GM21360 (cell line): ENCODE measurements at regions not wholly inside any gene's neighbourhood (a gene's known extent, or its start where the extent isn't known, plus 50 kb on each side); places are given as distances from the start of the nearest gene placed in this dataset.

Source experiments
- ATAC-seq: cut with Tn5 transposase; IDR thresholded peaks from one replicate; pipeline ENCODE4 v1.9.1; 2021; ENCODE audit warnings: mild to moderate bottlenecking, moderate library complexity; ENCODE audit not compliant: unreplicated experiment

- no peak for ATAC-seq
Measured at GRCh38 chr9:129336130-129336528, 158.1 kb upstream of the IER5L start.

- no peak for ATAC-seq
Measured at GRCh38 chr9:129335464-129336129, 157.5 kb upstream of the IER5L start.

- ATAC-seq = no peak
Measured at GRCh38 chr9:129334105-129334935, 156.3 kb upstream of the IER5L start.

- no peak for ATAC-seq
Measured at GRCh38 chr9:129333617-129334104, 155.6 kb upstream of the IER5L start.

- no peak for ATAC-seq
Measured at GRCh38 chr9:129332581-129332980, 154.5 kb upstream of the IER5L start.

GRCh38 chr9:129331772-129332500 lies 153.9 kb upstream of the IER5L start:
- no peak for ATAC-seq

GRCh38 chr9:129331493-129331765 lies 153.4 kb upstream of the IER5L start:
- no peak for ATAC-seq

GRCh38 chr9:129330711-129331492 lies 152.8 kb upstream of the IER5L start:
- no peak for ATAC-seq

- ATAC-seq = no peak
Measured at GRCh38 chr9:129328355-129329042, 150.4 kb upstream of the IER5L start.

- ATAC-seq = no peak
Measured at GRCh38 chr9:129327552-129328328, 149.7 kb upstream of the IER5L start.

GRCh38 chr9:129326061-129327005 lies 148.3 kb upstream of the IER5L start:
- ATAC-seq = no peak

- no peak for ATAC-seq
Measured at GRCh38 chr9:129324808-129325502, 146.9 kb upstream of the IER5L start.

- no peak for ATAC-seq
Measured at GRCh38 chr9:129323999-129324553, 146.0 kb upstream of the IER5L start.

GRCh38 chr9:129323376-129323998 lies 145.4 kb upstream of the IER5L start:
- ATAC-seq = no peak

- no peak for ATAC-seq
Measured at GRCh38 chr9:129322641-129323375, 144.7 kb upstream of the IER5L start.

GRCh38 chr9:129322022-129322621 lies 144.1 kb upstream of the IER5L start:
- ATAC-seq = no peak
